GM12878 (cell line): ENCODE measurements at regions not wholly inside any gene's neighbourhood (a gene's known extent, or its start where the extent isn't known, plus 50 kb on each side); places are given as distances from the start of the nearest gene placed in this dataset.

Experiments
- MTA3 ChIP-seq: IDR thresholded peaks from 2 replicates; pipeline ENCODE4 v1.6.1; 2012; ENCODE audit warnings: low read length, inconsistent platforms, borderline replicate concordance
- PAX8 ChIP-seq: fragments of 450-650 bp; IDR thresholded peaks from 2 replicates; pipeline ENCODE4 v1.6.1; 2017; ENCODE audit warnings: mild to moderate bottlenecking, moderate library complexity
- TAF1 ChIP-seq: IDR thresholded peaks from 2 replicates; pipeline ENCODE4 v1.6.1; 2011; ENCODE audit warnings: mild to moderate bottlenecking, low read depth, low read length, borderline replicate concordance
- TF ChIP-seq, protein P1 (sequence below), 3 experiments: IDR thresholded peaks in 2 of 3; conservative IDR thresholded peaks in 1 of 3; 2 replicates each; pipeline ENCODE4 v1.5.1; 2011; ENCODE audit warnings: low read depth in 3 of 3, low read length in 3 of 3, mild to moderate bottlenecking in 3 of 3, control low read depth in 2 of 3, moderate library complexity in 2 of 3, inconsistent platforms in 1 of 3, mixed read lengths in 1 of 3; ENCODE audit not compliant: control insufficient read depth in 2 of 3, insufficient read depth in 1 of 3; ENCODE audit errors: extremely low read depth in 1 of 3

DNA sequence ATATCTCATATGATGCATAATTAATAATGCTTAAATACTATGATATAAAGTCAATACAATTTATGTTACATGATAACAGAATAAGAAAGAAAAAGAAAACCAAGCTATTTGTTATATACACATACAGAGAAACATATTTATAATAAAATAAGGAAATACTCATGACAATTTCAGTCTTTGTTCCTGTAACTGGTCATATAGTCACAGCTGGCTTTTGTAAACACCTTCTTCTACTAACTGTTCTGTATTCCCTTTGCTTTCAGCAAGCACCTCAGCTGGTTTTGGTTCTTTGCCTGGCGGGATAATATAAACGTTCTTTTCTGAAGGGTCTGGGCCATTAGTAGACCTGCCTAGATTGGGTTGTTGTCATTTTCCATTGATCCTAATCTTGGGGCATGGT, 158.5 kb downstream of the COPS8 start:
- TF ChIP-seq TAF1 (no peak), MTA3 (no peak), PAX8 (no peak)
- TF ChIP-seq, protein P1, sequence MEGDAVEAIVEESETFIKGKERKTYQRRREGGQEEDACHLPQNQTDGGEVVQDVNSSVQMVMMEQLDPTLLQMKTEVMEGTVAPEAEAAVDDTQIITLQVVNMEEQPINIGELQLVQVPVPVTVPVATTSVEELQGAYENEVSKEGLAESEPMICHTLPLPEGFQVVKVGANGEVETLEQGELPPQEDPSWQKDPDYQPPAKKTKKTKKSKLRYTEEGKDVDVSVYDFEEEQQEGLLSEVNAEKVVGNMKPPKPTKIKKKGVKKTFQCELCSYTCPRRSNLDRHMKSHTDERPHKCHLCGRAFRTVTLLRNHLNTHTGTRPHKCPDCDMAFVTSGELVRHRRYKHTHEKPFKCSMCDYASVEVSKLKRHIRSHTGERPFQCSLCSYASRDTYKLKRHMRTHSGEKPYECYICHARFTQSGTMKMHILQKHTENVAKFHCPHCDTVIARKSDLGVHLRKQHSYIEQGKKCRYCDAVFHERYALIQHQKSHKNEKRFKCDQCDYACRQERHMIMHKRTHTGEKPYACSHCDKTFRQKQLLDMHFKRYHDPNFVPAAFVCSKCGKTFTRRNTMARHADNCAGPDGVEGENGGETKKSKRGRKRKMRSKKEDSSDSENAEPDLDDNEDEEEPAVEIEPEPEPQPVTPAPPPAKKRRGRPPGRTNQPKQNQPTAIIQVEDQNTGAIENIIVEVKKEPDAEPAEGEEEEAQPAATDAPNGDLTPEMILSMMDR (IDR thresholded peaks at IDR 0.05 in 2 of 3, conservative IDR thresholded peaks at IDR 0.05 in 1 of 3; ENCODE audit: control insufficient read depth in 2 of 3, extremely low read depth in 1 of 3, insufficient read depth in 1 of 3, low read depth in 3 of 3, low read length in 3 of 3) = no peak
